Islet precursor cell (in vitro differentiated cells): ENCODE measurements at regions not wholly inside any gene's neighbourhood (a gene's known extent, or its start where the extent isn't known, plus 50 kb on each side); places are given as distances from the start of the nearest gene placed in this dataset.
"Not testable (repeated sequence)": the region's sequence is repeated elsewhere in the genome, so short reads cannot be mapped to it uniquely, and the experiment has no call there.

ENCODE experiments used
- DNase-seq: peaks from one replicate; pipeline ENCODE4 v3.0.0-alpha.2; 2018

DNA sequence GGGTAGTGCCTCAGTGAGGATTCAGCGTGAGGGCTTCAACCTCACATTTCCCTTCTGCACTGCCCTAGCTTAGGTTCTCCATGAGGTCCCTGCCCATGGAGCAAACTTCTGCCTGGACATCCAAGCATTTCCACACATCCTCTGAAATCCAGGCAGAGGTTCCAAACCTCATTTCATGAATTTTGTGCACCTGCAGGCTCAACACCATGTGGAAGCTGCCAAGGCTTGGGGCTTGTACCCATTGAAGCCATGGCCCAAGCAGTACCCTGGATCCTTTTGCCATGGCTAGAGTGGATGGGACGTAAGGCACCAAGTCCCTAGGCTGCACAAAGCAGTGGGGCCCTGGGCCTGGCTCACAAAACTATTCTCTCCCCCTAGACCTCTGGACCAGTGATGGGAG lies 877.1 kb upstream of the KLHL1 start:
- DNase-seq, result no peak

DNA sequence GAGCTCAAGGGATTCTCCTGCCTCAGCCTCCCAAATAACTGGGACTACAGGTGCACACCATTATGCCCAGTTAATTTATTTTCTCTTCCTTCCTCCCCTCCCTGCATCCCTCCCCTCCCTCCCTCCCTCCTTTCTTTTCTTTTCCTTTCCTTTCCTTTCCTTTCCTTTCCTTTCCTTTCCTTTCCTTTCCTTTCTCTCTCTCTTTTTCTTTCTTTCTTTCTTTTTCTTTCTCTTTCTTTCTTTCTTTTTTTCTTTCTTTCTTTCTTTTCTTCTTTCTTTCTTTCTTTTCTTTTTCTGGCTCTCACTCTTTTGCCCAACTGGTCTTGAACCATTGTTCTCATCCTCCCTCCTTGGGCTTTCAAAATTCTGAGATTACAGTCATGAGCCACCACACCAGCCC lies 873.0 kb upstream of the KLHL1 start:
- DNase-seq, result not testable (repeated sequence)

DNA sequence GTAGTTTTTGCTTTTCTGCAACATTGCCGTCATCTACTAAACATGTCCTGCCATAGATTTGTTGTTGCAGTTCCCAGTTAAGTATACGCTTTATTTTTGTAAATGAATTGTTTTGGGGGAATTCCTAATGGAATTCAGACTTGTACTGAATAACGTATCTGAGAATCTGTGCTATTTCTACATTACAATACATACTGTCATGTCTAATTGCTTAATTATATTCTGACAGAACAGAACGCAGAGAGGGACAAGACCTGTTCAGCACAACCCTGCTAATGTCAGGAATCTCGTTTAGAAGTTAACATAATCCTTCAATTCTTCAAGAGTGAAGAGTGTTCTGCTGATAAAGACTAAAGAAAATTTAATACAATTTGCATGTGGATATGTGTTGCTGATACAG lies 861.1 kb upstream of the KLHL1 start:
- DNase-seq, result no peak

- DNase-seq, result no peak
These were observed 859.3 kb upstream of the KLHL1 start for GRCh38 chr13:70967564-70967963.

GRCh38 chr13:70964874-70965273 lies 856.6 kb upstream of the KLHL1 start:
- DNase-seq, result no peak

DNA sequence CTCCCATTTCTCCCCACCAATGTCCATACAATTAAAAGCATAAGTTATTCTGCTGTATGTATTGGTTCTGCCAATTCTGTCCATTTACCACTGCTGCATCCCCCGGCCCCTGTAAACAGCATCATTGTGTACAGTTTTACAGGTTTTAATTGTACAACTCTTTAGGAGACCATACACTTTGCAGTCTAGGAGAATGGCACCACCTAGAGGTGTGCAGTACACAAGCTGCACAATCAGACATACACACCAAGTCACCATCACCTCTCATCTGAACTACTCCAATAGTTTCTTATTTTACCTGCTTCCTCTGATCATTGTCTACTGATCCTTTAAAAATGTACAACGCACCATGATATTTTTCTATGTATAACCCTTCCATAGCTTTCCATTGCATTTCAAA lies 855.9 kb upstream of the KLHL1 start:
- DNase-seq, result no peak

DNA sequence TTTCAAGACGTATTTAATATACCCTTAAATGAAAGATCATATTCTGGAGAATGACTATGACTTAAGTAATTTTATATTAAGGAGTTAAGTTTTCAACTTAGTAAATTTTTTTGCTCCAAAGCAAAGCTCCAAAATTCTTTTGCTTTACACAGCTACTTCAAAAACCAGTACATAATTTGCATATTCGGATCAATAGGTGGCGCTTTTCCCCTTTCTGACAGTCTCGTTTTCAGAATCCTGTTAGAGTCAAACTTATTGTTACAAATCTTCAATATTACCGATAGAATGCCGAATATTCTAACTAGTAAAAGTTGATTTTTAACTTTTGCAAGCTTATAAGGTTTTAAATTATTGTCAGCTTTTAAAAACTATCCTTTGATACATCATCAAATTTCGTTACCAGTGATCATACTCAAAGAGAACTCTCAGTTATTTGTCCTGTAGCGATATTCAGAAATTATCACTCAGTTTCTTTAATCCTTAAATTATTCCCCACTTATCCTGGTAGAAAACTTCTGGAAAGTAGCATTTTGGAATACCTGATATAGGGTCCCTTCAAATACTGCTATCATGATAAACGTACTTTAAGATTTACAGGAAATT lies 852.7 kb upstream of the KLHL1 start:
- no peak for DNase-seq

DNA sequence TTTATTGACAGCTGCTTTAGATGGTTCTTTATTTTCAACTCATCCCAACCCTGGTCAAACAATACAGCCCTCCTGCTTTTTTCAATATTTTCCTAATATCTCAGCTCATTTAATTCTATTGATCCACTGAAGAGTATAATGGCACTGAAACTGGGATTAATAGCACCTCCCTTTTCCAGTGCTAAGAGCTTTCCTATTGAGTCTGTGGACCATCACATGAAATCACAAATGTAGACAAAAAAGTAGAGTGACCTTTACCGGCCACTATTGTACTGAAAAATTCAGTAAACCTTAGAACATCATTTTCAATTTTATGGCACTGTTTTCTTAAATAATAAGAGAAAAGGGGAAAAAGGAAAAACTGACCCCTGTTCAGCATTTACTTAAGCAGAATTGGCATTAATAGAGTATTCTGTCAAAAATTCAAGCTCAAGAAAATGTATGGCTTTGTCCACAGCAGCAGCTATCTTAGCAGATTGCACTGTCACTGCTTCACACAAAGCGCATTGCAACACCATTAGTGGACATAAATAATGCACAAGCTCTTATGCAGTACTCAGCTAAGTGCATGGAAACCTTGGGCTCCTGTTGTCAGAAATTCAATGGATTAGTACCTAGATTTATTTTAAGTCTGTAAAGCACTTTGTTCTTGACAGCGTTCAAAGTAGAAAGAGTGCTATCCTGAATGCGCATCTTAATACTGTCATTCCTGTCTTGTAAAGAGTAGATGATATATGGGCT lies 851.0 kb upstream of the KLHL1 start:
- DNase-seq, result no peak

DNA sequence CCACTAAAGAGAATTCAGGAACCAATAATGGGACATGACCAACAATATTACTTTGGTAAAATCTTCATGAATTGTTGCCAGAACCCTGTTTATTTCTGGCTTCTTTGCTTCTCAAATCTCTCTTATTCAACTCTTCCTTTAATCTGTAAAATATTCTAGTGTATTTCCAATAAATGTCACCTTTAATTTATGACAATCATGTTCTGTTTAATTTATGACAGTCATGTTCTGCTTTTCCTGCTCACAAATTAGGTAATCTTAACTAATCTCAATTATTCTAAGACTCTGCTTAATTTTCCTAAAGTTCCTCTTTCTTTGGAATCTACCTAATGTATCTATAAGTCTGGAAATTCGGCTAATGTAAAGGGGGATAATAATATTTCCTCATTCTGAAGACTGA lies 847.6 kb upstream of the KLHL1 start:
- DNase-seq, result no peak

- DNase-seq, result no peak
These were observed 842.4 kb upstream of the KLHL1 start for GRCh38 chr13:70950664-70951063.

- no peak for DNase-seq
These were observed 837.3 kb upstream of the KLHL1 start for GRCh38 chr13:70945506-70945905.

- no peak for DNase-seq
These were observed 833.2 kb upstream of the KLHL1 start for GRCh38 chr13:70941454-70941853.

- no peak for DNase-seq
These were observed 830.2 kb upstream of the KLHL1 start for GRCh38 chr13:70938462-70938861.

- no peak for DNase-seq
These were observed 824.3 kb upstream of the KLHL1 start for GRCh38 chr13:70932511-70932910.

DNA sequence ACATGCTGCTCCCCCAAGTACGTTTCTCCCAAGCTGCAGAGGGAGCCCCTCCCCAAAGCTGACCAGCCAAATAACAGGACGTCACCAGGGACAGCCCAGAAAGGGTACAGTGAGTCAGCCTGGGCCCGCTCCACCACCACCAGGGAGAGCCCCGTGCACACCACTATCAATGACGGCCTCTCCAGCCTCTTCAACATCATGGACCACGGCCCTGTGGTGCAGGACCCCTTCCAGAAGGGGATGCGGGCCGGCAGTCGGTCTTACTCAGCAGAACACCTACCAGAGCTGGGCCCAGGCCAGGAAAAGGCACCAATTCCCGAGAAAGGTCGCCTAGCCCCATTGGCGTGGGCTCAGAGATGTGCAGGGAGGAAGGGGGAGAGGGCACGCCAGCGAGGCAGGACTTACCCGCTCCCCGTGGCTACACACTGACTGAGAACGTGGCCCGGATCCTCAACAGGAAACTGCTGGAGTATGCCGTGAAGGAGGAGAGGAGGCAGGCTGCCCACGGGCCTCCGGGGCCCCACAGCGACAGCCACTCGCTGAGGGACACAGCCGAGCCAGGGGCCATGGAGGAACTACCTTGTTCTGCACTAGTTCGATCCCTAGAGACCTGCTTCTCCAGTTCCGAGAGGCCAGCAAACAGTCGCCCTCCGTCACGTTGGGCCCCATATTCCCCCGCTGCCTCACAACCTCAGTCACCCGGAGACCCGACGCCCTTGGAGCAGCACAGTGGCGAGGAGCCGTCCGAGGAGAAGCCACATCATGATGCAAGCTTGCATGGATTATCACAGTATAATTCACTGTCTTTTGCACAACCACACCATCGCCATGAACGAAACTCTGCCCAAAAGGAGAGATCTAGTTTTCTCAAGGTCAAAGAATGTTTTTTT lies 815.9 kb upstream of the KLHL1 start:
- no peak for DNase-seq

DNA sequence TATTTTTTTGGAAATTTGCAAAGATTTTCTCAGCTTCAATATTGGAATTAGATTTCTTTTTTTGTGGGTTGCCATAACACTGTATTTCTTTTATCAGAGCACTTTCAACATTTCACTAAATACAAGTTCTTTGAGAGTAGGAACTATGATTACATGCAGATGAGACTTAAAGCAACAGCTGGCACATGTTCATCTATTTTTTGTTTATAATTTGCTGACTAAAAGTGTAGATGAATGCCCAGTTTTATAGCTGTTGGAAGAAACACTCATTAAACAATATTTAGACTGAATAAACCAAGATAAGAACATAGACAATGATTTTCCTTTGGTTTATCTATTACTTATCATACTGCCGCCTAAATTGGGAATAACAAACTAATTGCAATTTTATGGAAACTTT lies 803.0 kb upstream of the KLHL1 start:
- no peak for DNase-seq

DNA sequence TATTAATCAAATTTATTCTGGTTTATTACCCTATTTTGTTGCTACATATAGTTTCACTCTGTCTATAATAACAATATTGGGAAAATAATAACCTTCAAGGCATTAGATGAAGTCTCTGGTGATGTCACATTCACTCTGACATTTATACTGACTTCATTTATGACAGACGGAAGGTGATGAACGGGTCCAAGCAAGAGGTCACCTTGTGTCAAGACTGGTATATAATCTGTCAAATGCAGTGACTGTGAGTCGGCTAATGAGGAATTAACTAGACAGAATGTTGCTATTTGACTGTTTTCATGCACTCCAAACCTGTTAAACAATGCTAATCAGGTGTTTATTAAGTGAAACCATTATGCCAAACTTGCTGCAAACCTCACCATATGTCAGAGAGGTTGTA lies 800.5 kb upstream of the KLHL1 start:
- no peak for DNase-seq

DNA sequence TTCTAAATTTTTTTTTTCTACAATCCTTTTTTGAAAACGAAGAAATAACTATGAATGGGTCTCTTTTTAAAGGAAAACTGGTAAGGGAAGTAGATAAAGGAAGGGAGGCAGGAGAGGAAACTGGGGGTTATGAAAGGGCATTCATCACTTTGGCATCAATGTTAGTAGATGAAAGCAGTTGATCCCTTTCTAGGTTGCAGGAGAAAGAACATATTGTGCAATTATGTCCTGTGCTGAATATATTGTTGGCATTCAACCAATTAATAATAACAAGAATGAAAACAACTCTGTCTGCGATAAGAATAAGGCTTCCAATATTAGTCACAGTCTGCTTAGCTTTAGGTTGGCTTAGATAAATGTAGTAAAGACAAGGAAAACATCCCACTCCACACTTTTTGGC lies 796.8 kb upstream of the KLHL1 start:
- no peak for DNase-seq

- no peak for DNase-seq
These were observed 787.9 kb upstream of the KLHL1 start for GRCh38 chr13:70896136-70896535.

GRCh38 chr13:70895599-70895998 lies 787.3 kb upstream of the KLHL1 start:
- no peak for DNase-seq

- DNase-seq, result no peak
These were observed 786.0 kb upstream of the KLHL1 start for GRCh38 chr13:70894258-70894657.

DNA sequence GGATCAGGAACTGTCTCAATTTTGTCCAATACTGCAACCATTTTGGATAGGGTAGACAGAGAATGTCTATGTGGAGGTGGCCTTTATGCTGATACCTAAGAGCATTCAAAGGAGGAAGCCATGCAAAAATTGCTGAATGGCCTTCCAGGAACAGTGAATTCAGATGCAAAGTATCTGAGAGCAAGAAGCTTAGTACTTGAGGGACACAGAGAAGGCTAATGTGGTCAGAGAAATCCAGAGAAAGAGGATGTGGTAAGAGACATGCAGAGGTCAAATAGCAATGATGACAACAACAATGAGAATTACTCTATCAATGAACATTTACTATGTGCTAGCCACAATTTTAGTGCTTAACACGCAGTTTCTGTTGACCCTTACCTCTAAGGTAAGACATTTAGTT lies 785.6 kb upstream of the KLHL1 start:
- DNase-seq, result no peak

- no peak for DNase-seq
These were observed 782.0 kb upstream of the KLHL1 start for GRCh38 chr13:70890289-70890688.

GRCh38 chr13:70889163-70889562 lies 780.9 kb upstream of the KLHL1 start:
- no peak for DNase-seq
